GM21619 (cell line): ENCODE measurements at regions not wholly inside any gene's neighbourhood (a gene's known extent, or its start where the extent isn't known, plus 50 kb on each side); places are given as distances from the start of the nearest gene placed in this dataset.

Experiments used
- ATAC-seq: cut with Tn5 transposase; IDR thresholded peaks from one replicate; pipeline ENCODE4 v1.9.1; 2021; ENCODE audit not compliant: unreplicated experiment

- ATAC-seq, result no peak
Observed at GRCh38 chr1:239676522-239677273, 290.3 kb downstream of the CHRM3 start.

- ATAC-seq, result no peak
Observed at GRCh38 chr1:239677362-239677761, 291.0 kb downstream of the CHRM3 start.

GRCh38 chr1:239678181-239678580, 291.8 kb downstream of the CHRM3 start:
- ATAC-seq, result no peak

GRCh38 chr1:239682046-239682445, 295.7 kb downstream of the CHRM3 start:
- ATAC-seq, result no peak

- ATAC-seq, result no peak
Observed at GRCh38 chr1:239682960-239683359, 296.6 kb downstream of the CHRM3 start.

- no peak for ATAC-seq
Observed at GRCh38 chr1:239686386-239686785, 300.0 kb downstream of the CHRM3 start.

GRCh38 chr1:239696317-239696716, 309.9 kb downstream of the CHRM3 start:
- ATAC-seq, result no peak

GRCh38 chr1:239700667-239701066, 314.3 kb downstream of the CHRM3 start:
- ATAC-seq, result no peak

GRCh38 chr1:239703075-239703474, 316.7 kb downstream of the CHRM3 start:
- ATAC-seq, result no peak

GRCh38 chr1:239706245-239706892, 320.0 kb downstream of the CHRM3 start:
- no peak for ATAC-seq

GRCh38 chr1:239707615-239708014, 321.2 kb downstream of the CHRM3 start:
- no peak for ATAC-seq

GRCh38 chr1:239708622-239709021, 322.3 kb downstream of the CHRM3 start:
- ATAC-seq, result no peak

- ATAC-seq, result no peak
Observed at GRCh38 chr1:239711768-239712167, 325.4 kb downstream of the CHRM3 start.

GRCh38 chr1:239717097-239717917, 330.9 kb downstream of the CHRM3 start:
- no peak for ATAC-seq

GRCh38 chr1:239717918-239718184, 331.5 kb downstream of the CHRM3 start:
- no peak for ATAC-seq

- ATAC-seq, result no peak
Observed at GRCh38 chr1:239718571-239718970, 332.2 kb downstream of the CHRM3 start.

- no peak for ATAC-seq
Observed at GRCh38 chr1:239718997-239719628, 332.7 kb downstream of the CHRM3 start.

GRCh38 chr1:239719642-239720258, 333.4 kb downstream of the CHRM3 start:
- ATAC-seq, result no peak

- no peak for ATAC-seq
Observed at GRCh38 chr1:239722035-239722434, 335.7 kb downstream of the CHRM3 start.

- ATAC-seq, result no peak
Observed at GRCh38 chr1:239723776-239724367, 337.5 kb downstream of the CHRM3 start.

- ATAC-seq, result no peak
Observed at GRCh38 chr1:239725371-239725770, 339.0 kb downstream of the CHRM3 start.
